AG10803 (cell line): ENCODE measurements at regions not wholly inside any gene's neighbourhood (a gene's known extent, or its start where the extent isn't known, plus 50 kb on each side); places are given as distances from the start of the nearest gene placed in this dataset.

Experiments used
- DNase-seq: peaks from one replicate; pipeline ENCODE4 v3.0.0; 2010; ENCODE audit warnings: low read depth
- H3K4me3 ChIP-seq: 2 replicates; pipeline ENCODE4 v1.5.1; 2011; ENCODE audit warnings: mild to moderate bottlenecking, low read length, control low read depth
- TF ChIP-seq, protein P1 (sequence below): conservative IDR thresholded peaks from 2 replicates; pipeline ENCODE4 v1.5.1; 2011; ENCODE audit warnings: mild to moderate bottlenecking, low read length, control low read depth, inconsistent platforms

DNA sequence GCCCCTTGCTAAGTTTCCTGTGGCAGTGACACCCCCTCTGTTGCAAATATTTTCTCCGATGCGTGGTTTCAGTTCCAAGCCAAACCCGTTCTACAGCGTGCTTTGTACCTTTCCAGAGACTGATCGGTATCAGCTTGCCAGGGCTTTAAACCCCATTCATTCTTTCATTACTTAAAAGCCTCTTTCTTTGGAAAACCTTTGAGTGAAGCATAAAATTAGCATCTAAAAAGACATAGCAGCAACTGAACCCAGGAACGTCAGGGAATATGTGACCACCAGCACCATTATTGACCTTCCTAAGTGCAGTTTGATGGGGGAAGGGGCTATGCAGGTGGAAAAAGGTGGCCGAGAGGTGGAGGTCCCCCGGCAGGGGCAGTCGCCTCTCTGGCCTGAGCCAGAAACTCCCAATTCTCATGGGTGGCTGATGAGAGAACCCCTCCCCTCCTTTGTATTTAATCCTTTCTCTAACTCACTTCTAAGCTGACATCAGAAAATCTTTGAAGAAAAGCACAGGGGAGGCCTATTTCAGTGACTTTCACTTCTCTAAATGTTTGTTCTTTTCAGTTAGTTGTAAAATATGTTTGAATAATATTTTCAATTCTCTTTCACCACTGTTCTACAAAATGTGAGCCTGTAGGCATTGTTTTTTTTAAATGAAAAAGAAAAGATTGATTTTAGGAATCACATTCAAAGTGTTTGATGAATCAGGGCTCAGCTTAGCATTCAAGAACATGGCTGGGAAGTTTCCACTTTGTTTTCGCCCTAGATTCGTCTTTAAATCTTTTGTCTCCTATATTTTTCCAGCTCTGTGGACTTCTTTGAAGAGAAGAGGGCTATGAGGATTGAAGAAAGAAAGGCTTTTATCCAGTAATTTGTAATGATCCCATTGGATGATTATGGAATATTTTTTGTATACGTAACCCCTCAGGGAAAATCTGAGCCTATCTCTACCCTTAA is 89.2 kb downstream of the RSPH3 start:
- TF ChIP-seq, protein P1, sequence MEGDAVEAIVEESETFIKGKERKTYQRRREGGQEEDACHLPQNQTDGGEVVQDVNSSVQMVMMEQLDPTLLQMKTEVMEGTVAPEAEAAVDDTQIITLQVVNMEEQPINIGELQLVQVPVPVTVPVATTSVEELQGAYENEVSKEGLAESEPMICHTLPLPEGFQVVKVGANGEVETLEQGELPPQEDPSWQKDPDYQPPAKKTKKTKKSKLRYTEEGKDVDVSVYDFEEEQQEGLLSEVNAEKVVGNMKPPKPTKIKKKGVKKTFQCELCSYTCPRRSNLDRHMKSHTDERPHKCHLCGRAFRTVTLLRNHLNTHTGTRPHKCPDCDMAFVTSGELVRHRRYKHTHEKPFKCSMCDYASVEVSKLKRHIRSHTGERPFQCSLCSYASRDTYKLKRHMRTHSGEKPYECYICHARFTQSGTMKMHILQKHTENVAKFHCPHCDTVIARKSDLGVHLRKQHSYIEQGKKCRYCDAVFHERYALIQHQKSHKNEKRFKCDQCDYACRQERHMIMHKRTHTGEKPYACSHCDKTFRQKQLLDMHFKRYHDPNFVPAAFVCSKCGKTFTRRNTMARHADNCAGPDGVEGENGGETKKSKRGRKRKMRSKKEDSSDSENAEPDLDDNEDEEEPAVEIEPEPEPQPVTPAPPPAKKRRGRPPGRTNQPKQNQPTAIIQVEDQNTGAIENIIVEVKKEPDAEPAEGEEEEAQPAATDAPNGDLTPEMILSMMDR: no peak
- DNase-seq: no peak
- H3K4me3 ChIP-seq: no peak overlapping the region

GRCh38 chr6:158909938-158910337 is 90.1 kb downstream of the RSPH3 start:
- TF ChIP-seq, protein P1: no peak
- DNase-seq: no peak
- no peak overlapping the region for H3K4me3 ChIP-seq

GRCh38 chr6:158908606-158909005 is 89.4 kb upstream of the EZR start:
- TF ChIP-seq, protein P1: no peak
- DNase-seq: no peak
- no peak overlapping the region for H3K4me3 ChIP-seq

- H3K4me3 ChIP-seq: no peak overlapping the region
- TF ChIP-seq, protein P1: no peak
- DNase-seq: no peak
Measured at GRCh38 chr6:158907931-158908330, 88.8 kb upstream of the EZR start.

GRCh38 chr6:158906926-158907325 is 87.8 kb upstream of the EZR start:
- DNase-seq: no peak
- TF ChIP-seq, protein P1: no peak
- no peak overlapping the region for H3K4me3 ChIP-seq

- TF ChIP-seq, protein P1: no peak
Measured at GRCh38 chr6:158905277-158905676, 86.1 kb upstream of the EZR start.

GRCh38 chr6:158903801-158904200 is 84.6 kb upstream of the EZR start:
- no peak overlapping the region for H3K4me3 ChIP-seq
- DNase-seq: no peak
- TF ChIP-seq, protein P1: no peak

More at GRCh38 chr6:158905277-158905676, 86.1 kb upstream of the EZR start:
- no peak overlapping the region for H3K4me3 ChIP-seq
- DNase-seq: no peak
